ENCODE measurements at regions not wholly inside any gene's neighbourhood (a gene's known extent, or its start where the extent isn't known, plus 50 kb on each side); places are given as distances from the start of the nearest gene placed in this dataset.
A peak's percentile ranks its signal among the peaks of the same experiment; 100 is the strongest.

DNA sequence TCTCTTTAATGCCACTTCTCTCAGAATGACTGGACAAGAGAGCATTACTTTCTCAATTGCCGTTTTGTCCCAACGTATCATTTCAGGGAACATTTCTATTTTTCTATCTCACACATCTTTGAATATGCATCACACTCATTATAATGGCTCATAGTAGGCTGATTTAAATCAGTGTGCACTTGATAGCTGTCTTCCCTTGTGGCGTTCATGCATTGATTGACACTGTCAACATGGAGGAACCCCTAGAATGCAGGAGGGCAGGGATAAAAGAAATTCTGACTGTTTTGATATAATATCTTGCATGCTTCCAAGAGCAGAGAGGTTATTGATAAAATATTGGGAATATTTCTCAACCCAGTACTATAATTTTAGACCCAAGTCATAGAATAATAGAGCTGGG, 1528.9 kb upstream of the FLRT2 start:
- no peak for DNase-seq (ENCODE audit: low spot score)

DNA sequence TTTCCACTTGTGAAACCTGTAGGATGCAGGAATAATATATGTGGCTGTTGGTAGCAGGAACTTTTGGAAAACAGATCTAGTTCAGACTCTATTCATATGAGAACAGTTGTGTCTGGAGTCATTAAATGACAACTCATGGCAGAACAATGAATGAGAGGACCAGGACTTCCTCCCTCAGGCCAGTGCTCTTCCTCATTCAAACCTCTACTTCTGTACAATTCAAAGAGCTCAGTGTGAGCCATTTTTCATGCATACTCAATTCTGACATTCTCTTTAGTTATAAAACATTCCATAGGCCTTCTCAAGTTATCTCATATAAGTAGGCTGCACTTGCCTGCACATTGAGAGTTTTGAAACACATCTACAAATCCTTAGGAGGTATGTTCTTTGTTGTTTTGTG, 1526.6 kb upstream of the FLRT2 start:
- no peak for DNase-seq (ENCODE audit: low spot score)

- DNase-seq (ENCODE audit: low spot score) = no peak
Measured at GRCh38 chr14:84006643-84007155, 1523.2 kb upstream of the FLRT2 start.

- DNase-seq (ENCODE audit: low spot score) = no peak
Measured at GRCh38 chr14:84013424-84013823, 1516.5 kb upstream of the FLRT2 start.

DNA sequence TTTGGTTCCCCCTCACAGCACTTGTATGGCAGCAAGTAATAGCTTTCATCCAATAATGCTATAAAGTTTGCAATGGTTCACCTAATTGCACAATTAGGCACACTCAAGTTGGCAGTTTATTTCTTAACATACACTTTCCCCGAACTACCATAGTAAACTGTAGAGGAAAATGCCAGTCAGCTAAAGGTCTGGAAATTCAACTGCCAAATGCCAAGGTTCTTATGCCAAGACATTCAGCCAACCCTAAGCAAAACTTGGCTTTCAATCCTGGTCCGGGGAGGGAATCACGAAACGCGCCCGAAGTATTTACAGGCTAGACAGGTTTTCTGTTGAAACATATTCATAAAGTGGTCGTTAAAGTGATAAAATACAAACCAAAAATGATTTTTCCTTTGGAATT, 1512.4 kb upstream of the FLRT2 start:
- DNase-seq (ENCODE audit: low spot score) = peak; percentile 27

GRCh38 chr14:84021433-84021832, 1508.5 kb upstream of the FLRT2 start:
- no peak for DNase-seq (ENCODE audit: low spot score)

DNA sequence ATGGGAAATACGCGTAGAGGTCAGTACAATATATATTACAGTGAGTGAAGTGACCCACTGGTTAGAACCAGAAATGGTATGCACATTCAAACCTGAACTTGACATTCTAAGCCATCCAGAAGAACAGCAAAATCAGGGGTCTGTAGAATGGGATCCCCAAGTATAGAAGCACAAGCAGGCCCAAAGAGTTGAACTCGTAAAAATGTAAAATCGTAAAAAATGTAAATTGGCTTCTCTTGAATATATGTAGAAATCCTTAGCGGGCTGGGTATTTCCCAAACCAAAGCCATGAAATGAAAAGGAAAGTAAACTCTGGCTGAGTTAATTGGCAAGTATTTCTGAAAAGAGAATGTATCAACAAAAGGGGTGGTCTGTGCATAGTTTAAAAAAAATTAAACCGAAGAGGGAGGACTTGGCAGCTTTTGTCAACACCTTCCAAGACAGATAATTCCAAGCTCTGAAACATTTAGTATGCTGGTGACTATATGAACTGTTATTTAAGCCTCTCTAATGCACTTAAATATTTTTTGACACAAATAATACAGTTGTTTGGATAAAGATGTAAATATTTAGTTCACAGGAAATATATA, 1505.6 kb upstream of the FLRT2 start:
- DNase-seq (ENCODE audit: low spot score) = no peak

- DNase-seq (ENCODE audit: low spot score) = no peak
Measured at GRCh38 chr14:84025106-84026012, 1504.6 kb upstream of the FLRT2 start.

DNA sequence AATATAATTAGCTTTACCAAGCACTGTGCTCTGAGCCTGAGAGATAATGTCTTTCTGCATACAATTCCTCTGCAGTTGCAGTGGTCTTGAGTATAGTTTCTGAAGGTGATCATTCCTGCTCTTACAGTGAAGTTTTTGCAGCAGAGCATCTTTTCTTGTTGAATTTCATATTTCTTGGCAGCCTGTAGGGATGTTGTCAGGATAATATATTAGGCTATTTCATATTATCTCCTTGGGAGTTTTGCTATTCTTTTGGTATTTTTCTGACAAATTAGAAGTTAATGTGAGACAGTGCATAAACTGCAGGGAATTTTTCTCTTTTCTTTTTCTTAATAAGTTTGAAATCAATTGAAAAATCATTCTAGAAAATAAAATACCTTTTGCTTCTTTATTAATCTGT, 1502.6 kb upstream of the FLRT2 start:
- no peak for DNase-seq (ENCODE audit: low spot score)

- DNase-seq (ENCODE audit: low spot score) = no peak
Measured at GRCh38 chr14:84028080-84028604, 1501.8 kb upstream of the FLRT2 start.

DNA sequence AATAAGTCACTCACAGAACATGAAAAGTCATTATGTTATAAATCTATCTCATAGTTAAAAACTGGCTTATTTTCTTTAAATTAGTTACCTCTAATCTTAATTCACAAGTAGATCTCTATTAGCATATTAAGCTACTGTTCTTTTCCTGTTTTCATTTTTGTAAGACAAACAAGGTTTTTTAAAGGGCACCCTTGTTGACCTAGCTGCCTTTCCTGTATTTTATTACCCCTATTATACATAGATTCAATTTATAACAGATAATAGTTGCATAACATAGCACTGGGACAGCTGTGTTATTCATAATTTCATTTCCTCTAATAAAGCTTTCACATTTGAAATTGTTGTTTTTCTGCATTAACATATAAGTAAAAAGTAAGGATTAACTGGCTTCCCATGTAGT, 1500.7 kb upstream of the FLRT2 start:
- no peak for DNase-seq (ENCODE audit: low spot score)

DNA sequence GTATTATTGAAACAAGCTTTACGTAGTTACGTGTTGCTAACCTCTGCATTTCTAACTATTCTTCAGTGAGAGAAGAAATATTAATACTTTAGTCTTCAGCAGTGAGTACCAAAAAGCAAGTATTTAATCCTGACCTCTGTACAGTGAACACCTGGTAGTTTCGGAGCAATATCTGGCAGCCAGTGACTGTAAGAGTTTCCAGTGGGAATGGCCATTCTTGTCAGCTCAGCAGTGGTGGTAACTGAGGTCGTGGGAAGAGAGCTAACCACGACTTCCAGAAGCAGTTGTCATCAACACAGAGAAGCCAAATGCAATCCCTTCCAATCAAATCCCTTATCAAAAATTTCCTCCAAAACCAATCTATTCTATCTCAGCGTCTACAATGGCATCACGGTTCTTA, 1500.2 kb upstream of the FLRT2 start:
- no peak for DNase-seq (ENCODE audit: low spot score)

GRCh38 chr14:84036840-84037239, 1493.1 kb upstream of the FLRT2 start:
- DNase-seq (ENCODE audit: low spot score) = no peak

- DNase-seq (ENCODE audit: low spot score) = no peak
Measured at GRCh38 chr14:84037593-84037992, 1492.4 kb upstream of the FLRT2 start.

DNA sequence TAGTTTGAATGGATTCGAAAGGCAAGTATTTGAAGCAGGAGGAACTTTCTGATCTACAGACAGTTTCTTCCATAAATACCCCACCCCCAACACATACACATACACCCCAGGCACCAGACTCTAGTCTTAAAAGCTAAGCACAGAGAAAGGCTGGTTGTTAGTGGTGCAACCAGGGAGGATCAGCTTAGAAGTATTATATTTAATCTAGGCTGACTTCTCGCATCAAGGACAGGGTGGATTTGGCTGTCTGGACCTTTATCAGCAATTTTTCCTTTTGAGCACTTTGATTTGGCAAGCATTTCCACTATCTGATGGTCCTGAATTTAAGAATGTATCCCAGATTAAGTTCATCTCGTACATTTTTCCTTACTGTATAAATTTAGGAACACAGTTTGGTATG, 1489.8 kb upstream of the FLRT2 start:
- no peak for DNase-seq (ENCODE audit: low spot score)

DNA sequence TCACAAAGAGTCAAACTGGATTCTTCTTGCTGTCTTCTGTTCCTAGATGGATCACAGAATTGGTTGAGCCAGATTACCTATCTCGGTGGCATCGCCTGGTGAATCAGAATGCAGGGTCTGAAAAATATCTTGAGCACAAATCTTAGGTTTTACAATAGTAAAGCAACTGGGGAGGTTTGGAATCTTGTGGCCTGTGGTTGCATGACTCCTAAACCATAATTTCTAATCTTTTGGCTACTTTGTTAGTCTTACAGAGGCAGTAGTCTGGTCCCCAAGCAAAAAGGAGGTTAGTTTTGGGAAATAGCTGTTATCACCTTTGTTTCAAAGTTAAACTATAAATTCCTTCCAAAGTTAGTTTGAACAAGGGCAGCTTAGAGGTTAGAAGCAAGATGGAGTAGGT, 1488.5 kb upstream of the FLRT2 start:
- DNase-seq (ENCODE audit: low spot score) = no peak

DNA sequence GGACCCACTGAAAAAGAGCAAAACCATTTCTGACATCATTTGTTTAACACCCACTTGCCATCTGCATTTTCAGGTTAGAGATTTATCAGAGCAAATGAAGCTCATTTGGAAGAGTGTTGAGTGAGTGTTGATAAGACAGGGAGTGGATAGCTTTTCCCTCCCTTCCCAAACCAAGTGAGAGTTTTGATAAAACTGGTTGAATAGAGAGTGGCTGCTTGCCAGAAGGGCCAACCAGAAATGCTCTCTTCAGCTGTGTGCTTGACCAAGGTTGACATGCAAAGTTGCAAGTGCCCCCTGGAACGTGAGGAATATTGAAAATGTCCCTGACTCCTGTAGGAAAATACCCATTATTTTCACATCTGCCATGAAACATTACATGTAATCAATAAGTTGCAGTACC, 1487.0 kb upstream of the FLRT2 start:
- no peak for DNase-seq (ENCODE audit: low spot score)

GRCh38 chr14:84064316-84065125, 1465.4 kb upstream of the FLRT2 start:
- no peak for DNase-seq (ENCODE audit: low spot score)

GRCh38 chr14:84065811-84066210, 1464.1 kb upstream of the FLRT2 start:
- DNase-seq (ENCODE audit: low spot score) = no peak

DNA sequence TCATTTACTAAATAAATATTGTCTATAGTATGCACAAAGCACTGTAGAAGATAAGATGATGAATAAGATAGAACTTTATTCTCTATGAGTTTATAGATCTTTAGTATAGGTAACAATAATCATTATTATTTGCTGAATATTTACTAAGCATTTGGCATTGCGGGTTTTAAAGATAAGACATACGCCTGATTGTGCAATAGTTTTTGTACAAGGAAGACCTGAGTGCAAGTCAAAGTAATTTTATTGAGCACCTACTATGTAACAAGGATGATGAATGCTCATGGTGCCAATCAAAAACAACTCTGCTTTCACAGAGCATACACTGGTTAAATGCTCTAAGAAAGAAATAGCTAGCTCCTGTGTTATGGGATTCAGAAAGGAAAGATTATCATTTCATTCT, 1461.7 kb upstream of the FLRT2 start:
- no peak for DNase-seq (ENCODE audit: low spot score)

DNA sequence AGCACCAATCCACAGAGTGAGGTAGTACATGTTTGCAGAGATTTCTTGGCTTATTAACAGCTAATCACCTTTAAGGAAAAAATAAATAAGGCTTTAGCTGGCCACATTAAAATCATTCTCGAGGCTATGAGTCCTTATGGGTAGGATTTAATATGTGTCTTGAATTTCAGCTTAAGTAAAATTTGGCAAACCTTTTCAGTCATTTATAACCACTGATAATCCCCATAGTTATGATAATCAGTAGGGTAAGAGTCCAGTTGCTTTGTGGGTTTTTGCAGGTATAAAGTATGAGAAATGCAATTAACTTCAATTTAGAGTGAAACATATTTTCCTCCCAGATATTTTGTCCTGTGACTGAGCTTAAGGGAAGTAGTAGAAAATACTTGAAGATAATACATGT, 1458.9 kb upstream of the FLRT2 start:
- no peak for DNase-seq (ENCODE audit: low spot score)

DNA sequence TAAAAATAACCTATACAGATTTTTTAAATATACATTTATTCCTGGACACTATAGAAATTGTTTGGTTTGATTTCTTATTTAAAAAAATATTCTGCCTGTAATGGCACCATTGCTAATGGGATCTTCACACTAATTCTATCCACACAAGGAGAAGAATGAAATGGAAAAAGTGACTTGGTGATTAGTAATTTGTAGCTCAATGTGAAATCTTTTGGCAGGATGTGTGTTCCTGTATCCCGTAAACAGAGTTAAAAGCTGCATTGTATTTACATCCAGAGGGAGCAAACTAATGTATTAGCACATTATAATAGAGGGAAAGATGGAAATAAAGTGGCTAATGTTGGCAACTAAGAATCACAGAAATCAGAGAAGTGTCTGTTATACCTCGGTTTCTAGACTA, 1455.3 kb upstream of the FLRT2 start:
- DNase-seq (ENCODE audit: low spot score) = no peak

Data from Ammon's horn (tissue), 1 donor.